Right lobe of liver (tissue), 4 donors: ENCODE measurements at regions not wholly inside any gene's neighbourhood (a gene's known extent, or its start where the extent isn't known, plus 50 kb on each side); places are given as distances from the start of the nearest gene placed in this dataset.

Experiments used
- CTCF ChIP-seq, 4 donors: fragments of 200-600 bp in 3 of 4; fragments of 450-650 bp in 1 of 4; IDR thresholded peaks; one replicate each; pipeline versions ENCODE4 v1.5.1 to v1.8.0; 2016 to 2022; ENCODE audit warnings: antibody characterized with exemption in 4 of 4, mild to moderate bottlenecking in 2 of 4
- POLR2A ChIP-seq: fragments of 450-650 bp; IDR thresholded peaks from one replicate; pipeline ENCODE4 v1.6.1; 2017; ENCODE audit warnings: antibody characterized with exemption, mild to moderate bottlenecking
- donor health status: DM: no; HTN: no; CAD: no.
- donor health status: DM: no; HTN: no; CAD: no.
- donor health status: DM: no; HTN: yes; CAD: no.

GRCh38 chr3:34196914-34197313, 398.5 kb downstream of the PDCD6IP start:
- TF ChIP-seq CTCF (IDR thresholded peaks at IDR 0.05) (no peak), POLR2A (no peak)
